Kidney (tissue), 13 donors: ENCODE measurements at regions not wholly inside any gene's neighbourhood (a gene's known extent, or its start where the extent isn't known, plus 50 kb on each side); places are given as distances from the start of the nearest gene placed in this dataset.

Source experiments
- DNase-seq, 5 donors: peaks; one replicate each; pipeline ENCODE4 v3.0.0-alpha.2; 2013 to 2020
- FAIRE-seq: peaks from 2 replicates; lab custom pipeline; 2012; peaks lifted over from hg19 to GRCh38; lab: Jason Lieb, UNC
- H3K27ac ChIP-seq, 2 donors: one replicate each; pipeline ENCODE4 v1.7.0; 2013; ENCODE audit warnings: low read depth in 2 of 2, low read length in 2 of 2, inconsistent platforms in 1 of 2
- H3K27me3 ChIP-seq: one replicate; pipeline ENCODE4 v1.7.1; 2013; ENCODE audit warnings: low read length, inconsistent platforms; ENCODE audit not compliant: control insufficient read depth, insufficient read depth
- H3K36me3 ChIP-seq, 3 donors: one replicate each; pipeline versions ENCODE4 v1.7.0 to v1.7.1; 2013; ENCODE audit warnings: low read length in 3 of 3, control low read depth in 1 of 3, inconsistent platforms in 1 of 3; ENCODE audit not compliant: insufficient read depth in 3 of 3, control insufficient read depth in 2 of 3
- H3K4me1 ChIP-seq, 3 donors: one replicate each; pipeline versions ENCODE4 v1.7.0 to v1.7.1; 2013; ENCODE audit warnings: low read length in 3 of 3, inconsistent platforms in 1 of 3, low read depth in 1 of 3; ENCODE audit not compliant: control insufficient read depth in 2 of 3, insufficient read depth in 2 of 3
- H3K4me3 ChIP-seq, 3 donors: one replicate each; pipeline versions ENCODE4 v1.7.0 to v1.8.1; 2013; ENCODE audit warnings: low read length in 3 of 3, control low read depth in 1 of 3, inconsistent platforms in 1 of 3
- H3K9ac ChIP-seq, 3 donors: one replicate each; pipeline versions ENCODE4 v1.7.0 to v1.7.1; 2013; ENCODE audit warnings: low read length in 3 of 3, control low read depth in 1 of 3, inconsistent platforms in 1 of 3
- H3K9me3 ChIP-seq, 3 donors: one replicate each; pipeline versions ENCODE4 v1.7.0 to v1.7.1; 2013; ENCODE audit warnings: low read length in 3 of 3, control low read depth in 1 of 3, inconsistent platforms in 1 of 3; ENCODE audit not compliant: control insufficient read depth in 2 of 3, insufficient read depth in 1 of 3
- CTCF ChIP-seq: IDR thresholded peaks from 3 replicates; pipeline ENCODE4 v1.5.1; 2012; ENCODE audit warnings: mild to moderate bottlenecking, moderate library complexity, borderline replicate concordance; ENCODE audit not compliant: insufficient read depth; ENCODE audit errors: extremely low read depth
- intact Hi-C: fragments of 100-400 bp; cut with DNase I; formaldehyde crosslinking; loops from one replicate; pipeline ENCODE4 v1.11.1; 2022
- donor health status: control.
- donor health status: control.
- donor health status: control.
- donor health status: control.
- donor health status: control.
- donor health status: DM: yes; HTN: yes; CAD: no.
- donor health status: Normal renal cell carcinoma (clear cell type).

GRCh38 chr7:131727189-131727588 lies 170.8 kb upstream of the PODXL start:
- no peaks in the 10 kb centered on the region for H3K27me3 ChIP-seq
- H3K4me3 ChIP-seq: no peak overlapping the region
- no peak for FAIRE-seq
- TF ChIP-seq CTCF: no peak
- no peaks in the 10 kb centered on the region for H3K36me3 ChIP-seq
- H3K27ac ChIP-seq: no peak overlapping the region
- no peaks in the 10 kb centered on the region for H3K4me1 ChIP-seq
- H3K9me3 ChIP-seq: no peaks in the 10 kb centered on the region
- no peak overlapping the region for H3K9ac ChIP-seq
- intact Hi-C loops: no loop called here
- DNase-seq: no peak

GRCh38 chr7:131726686-131727085 lies 170.3 kb upstream of the PODXL start:
- DNase-seq (no peak), FAIRE-seq (no peak)
- Histone ChIP-seq H3K4me1 (no peaks in the 10 kb centered on the region), H3K27me3 (no peaks in the 10 kb centered on the region), H3K36me3 (no peaks in the 10 kb centered on the region), H3K9ac (no peak overlapping the region), H3K27ac (no peak overlapping the region), H3K9me3 (no peaks in the 10 kb centered on the region), H3K4me3 (no peak overlapping the region)
- intact Hi-C loops: no loop called here
- TF ChIP-seq CTCF: no peak

GRCh38 chr7:131726031-131726430 lies 169.6 kb upstream of the PODXL start:
- H3K27ac ChIP-seq: no peak overlapping the region
- no peaks in the 10 kb centered on the region for H3K4me1 ChIP-seq
- no peak overlapping the region for H3K4me3 ChIP-seq
- FAIRE-seq (no peak), DNase-seq (no peak)
- H3K36me3 ChIP-seq: no peaks in the 10 kb centered on the region
- H3K9me3 ChIP-seq: no peaks in the 10 kb centered on the region
- H3K27me3 ChIP-seq: no peaks in the 10 kb centered on the region
- intact Hi-C loops: no loop called here
- TF ChIP-seq CTCF: no peak
- H3K9ac ChIP-seq: no peak overlapping the region

GRCh38 chr7:131724776-131725345 lies 168.4 kb upstream of the PODXL start:
- DNase-seq: no peak
- no peak for FAIRE-seq
- Histone ChIP-seq H3K27ac (no peak overlapping the region), H3K9ac (no peak overlapping the region), H3K27me3 (no peaks in the 10 kb centered on the region), H3K36me3 (no peaks in the 10 kb centered on the region), H3K4me3 (no peak overlapping the region), H3K9me3 (no peaks in the 10 kb centered on the region), H3K4me1 (no peaks in the 10 kb centered on the region)
- TF ChIP-seq CTCF: no peak
- intact Hi-C loops: no loop called here
